Right kidney (tissue), 1 donor: ENCODE measurements at regions not wholly inside any gene's neighbourhood (a gene's known extent, or its start where the extent isn't known, plus 50 kb on each side); places are given as distances from the start of the nearest gene placed in this dataset.

Experiments
- DNase-seq: peaks from one replicate; pipeline ENCODE4 v3.0.0-alpha.2; 2016

GRCh38 chr2:120568089-120568974 lies 167.3 kb upstream of the GLI2 start:
- DNase-seq, result no peak

GRCh38 chr2:120568975-120569268 lies 166.7 kb upstream of the GLI2 start:
- no peak for DNase-seq

- DNase-seq, result no peak
Observed at GRCh38 chr2:120570001-120570400, 165.7 kb upstream of the GLI2 start.

GRCh38 chr2:120570546-120570945 lies 165.1 kb upstream of the GLI2 start:
- no peak for DNase-seq

- no peak for DNase-seq
Observed at GRCh38 chr2:120571015-120571728, 164.5 kb upstream of the GLI2 start.

- DNase-seq, result no peak
Observed at GRCh38 chr2:120572226-120572625, 163.4 kb upstream of the GLI2 start.

- DNase-seq, result no peak
Observed at GRCh38 chr2:120574620-120575019, 161.0 kb upstream of the GLI2 start.

- no peak for DNase-seq
Observed at GRCh38 chr2:120575966-120576365, 159.7 kb upstream of the GLI2 start.

GRCh38 chr2:120576509-120577474 lies 158.9 kb upstream of the GLI2 start:
- no peak for DNase-seq

- no peak for DNase-seq
Observed at GRCh38 chr2:120577721-120578295, 157.9 kb upstream of the GLI2 start.

- no peak for DNase-seq
Observed at GRCh38 chr2:120578576-120579352, 156.9 kb upstream of the GLI2 start.

GRCh38 chr2:120579916-120580685 lies 155.6 kb upstream of the GLI2 start:
- DNase-seq, result no peak

GRCh38 chr2:120580709-120581108 lies 155.0 kb upstream of the GLI2 start:
- DNase-seq, result no peak

- DNase-seq, result no peak
Observed at GRCh38 chr2:120583121-120583520, 152.5 kb upstream of the GLI2 start.

- DNase-seq, result no peak
Observed at GRCh38 chr2:120583851-120584570, 151.7 kb upstream of the GLI2 start.

- peak; percentile 40 for DNase-seq
Observed at GRCh38 chr2:120586507-120587278, 149.0 kb upstream of the GLI2 start.

GRCh38 chr2:120587279-120587996 lies 148.2 kb upstream of the GLI2 start:
- DNase-seq, result peak; percentile 40

GRCh38 chr2:120587997-120588336 lies 147.7 kb upstream of the GLI2 start:
- no peak for DNase-seq
